ENCODE measurements at regions not wholly inside any gene's neighbourhood (a gene's known extent, or its start where the extent isn't known, plus 50 kb on each side); places are given as distances from the start of the nearest gene placed in this dataset.
"Not testable (repeated sequence)": the region's sequence is repeated elsewhere in the genome, so short reads cannot be mapped to it uniquely, and the experiment has no call there.

DNA sequence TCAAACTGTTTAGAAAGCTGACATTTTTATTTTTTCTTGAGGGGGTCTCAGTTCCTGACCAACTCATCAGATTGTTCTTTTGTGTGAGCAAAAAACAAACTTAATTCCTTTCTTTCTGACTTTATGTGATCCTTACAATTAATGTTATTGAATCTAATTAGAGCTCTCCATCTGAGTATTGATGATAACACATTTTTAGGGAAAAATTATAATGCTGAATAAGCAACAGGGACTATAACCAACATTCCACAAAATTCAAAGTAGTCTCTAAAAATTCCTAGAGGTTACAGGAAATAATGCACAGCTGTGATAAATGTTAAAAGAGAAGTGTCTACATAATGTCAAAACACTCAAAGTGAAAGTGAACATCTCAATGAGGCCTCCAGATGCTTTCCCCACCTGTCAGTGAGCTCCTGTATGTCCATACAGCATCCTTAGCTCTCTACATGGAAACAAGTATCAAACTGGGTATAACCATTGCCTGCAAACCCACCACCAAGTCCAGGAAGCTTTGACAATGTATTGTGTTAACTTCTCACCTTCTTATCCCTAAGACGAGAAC is 786.0 kb upstream of the SLC39A10 start:
- Histone ChIP-seq H3K27ac (no peak overlapping the region), H3K4me3 (ENCODE audit: low read depth, low read length) (no peak overlapping the region), H3K27me3 (ENCODE audit: insufficient read depth, low read depth, severe bottlenecking) (no peaks in the 10 kb centered on the region), H3K36me3 (no peaks in the 10 kb centered on the region), H3K9me3 (ENCODE audit: severe bottlenecking) (no peaks in the 10 kb centered on the region)
- no peak for DNase-seq
- TF ChIP-seq, protein P1, sequence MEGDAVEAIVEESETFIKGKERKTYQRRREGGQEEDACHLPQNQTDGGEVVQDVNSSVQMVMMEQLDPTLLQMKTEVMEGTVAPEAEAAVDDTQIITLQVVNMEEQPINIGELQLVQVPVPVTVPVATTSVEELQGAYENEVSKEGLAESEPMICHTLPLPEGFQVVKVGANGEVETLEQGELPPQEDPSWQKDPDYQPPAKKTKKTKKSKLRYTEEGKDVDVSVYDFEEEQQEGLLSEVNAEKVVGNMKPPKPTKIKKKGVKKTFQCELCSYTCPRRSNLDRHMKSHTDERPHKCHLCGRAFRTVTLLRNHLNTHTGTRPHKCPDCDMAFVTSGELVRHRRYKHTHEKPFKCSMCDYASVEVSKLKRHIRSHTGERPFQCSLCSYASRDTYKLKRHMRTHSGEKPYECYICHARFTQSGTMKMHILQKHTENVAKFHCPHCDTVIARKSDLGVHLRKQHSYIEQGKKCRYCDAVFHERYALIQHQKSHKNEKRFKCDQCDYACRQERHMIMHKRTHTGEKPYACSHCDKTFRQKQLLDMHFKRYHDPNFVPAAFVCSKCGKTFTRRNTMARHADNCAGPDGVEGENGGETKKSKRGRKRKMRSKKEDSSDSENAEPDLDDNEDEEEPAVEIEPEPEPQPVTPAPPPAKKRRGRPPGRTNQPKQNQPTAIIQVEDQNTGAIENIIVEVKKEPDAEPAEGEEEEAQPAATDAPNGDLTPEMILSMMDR (IDR thresholded peaks at IDR 0.05; ENCODE audit: low read depth, low read length), result no peak

DNA sequence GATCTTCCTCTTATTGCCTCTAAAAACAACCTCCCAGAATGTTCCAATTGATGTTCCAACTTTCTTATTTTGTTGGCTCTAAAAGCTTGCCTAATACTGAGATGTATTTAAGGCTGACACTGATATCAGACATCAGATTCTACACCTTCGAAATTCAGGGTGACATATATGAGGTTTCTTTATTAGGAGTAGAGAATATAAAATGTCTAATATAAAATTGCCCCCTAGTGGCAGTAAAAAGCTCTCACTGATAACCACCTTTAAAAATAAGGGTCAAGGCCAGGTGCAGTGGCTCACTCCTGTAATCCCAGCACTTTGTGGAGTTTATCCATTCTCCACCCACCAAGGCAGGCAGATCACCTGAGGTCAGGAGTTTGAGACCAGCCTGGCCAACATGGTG is 789.7 kb upstream of the SLC39A10 start:
- no peak for DNase-seq
- Histone ChIP-seq H3K36me3 (no peaks in the 10 kb centered on the region), H3K27ac (no peak overlapping the region), H3K27me3 (ENCODE audit: insufficient read depth, low read depth, severe bottlenecking) (no peaks in the 10 kb centered on the region), H3K9me3 (ENCODE audit: severe bottlenecking) (no peaks in the 10 kb centered on the region), H3K4me3 (ENCODE audit: low read depth, low read length) (no peak overlapping the region)
- TF ChIP-seq, protein P1 (IDR thresholded peaks at IDR 0.05; ENCODE audit: low read depth, low read length), result 0 out of 2 replicates have a peak, but pooled peaks have one; percentile 14

DNA sequence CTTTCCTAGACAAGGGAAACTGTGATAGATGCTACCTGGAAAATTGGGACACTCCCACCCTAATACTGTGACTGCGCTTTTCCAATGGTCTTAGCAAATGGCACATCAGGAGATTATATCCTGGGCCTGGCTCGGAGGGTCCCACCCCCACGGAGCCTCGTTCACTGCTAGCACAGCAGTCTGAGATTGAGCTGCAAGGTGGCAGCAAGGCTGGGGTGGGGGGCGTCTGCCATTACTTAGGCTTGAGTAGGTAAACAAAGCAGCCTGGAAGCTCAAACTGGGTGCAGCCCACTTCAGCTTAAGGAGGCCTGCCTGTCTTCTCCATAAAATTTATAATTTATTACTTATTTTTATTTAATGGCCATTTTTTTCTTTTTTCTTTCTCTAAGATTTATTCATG is 802.1 kb upstream of the SLC39A10 start:
- Histone ChIP-seq H3K9me3 (ENCODE audit: severe bottlenecking) (no peaks in the 10 kb centered on the region), H3K27me3 (ENCODE audit: insufficient read depth, low read depth, severe bottlenecking) (no peaks in the 10 kb centered on the region), H3K27ac (no peak overlapping the region), H3K36me3 (no peaks in the 10 kb centered on the region), H3K4me3 (ENCODE audit: low read depth, low read length) (no peak overlapping the region)
- TF ChIP-seq, protein P1 (IDR thresholded peaks at IDR 0.05; ENCODE audit: low read depth, low read length), result no peak
- no peak for DNase-seq

DNA sequence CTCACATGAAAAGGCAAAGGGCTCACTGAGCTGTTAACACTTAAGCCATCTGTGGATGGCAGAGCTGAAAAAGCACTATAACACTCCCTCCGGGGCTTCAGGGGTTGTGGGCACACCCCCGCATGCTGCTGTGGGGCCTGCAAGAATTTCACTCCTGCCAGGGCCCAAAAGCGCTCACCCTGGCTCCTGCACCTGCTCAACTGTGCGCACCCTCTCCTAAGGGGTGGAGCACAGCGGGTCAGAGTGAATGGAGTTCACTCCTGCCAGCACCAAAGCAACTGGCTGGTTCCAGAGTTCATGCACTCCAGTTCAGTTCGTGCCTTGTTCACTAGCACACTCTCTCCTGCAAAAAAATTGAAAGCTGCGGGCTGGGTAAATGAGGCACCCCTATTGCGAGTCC is 814.2 kb upstream of the SLC39A10 start:
- Histone ChIP-seq H3K4me3 (ENCODE audit: low read depth, low read length) (no peak overlapping the region), H3K27ac (no peak overlapping the region), H3K27me3 (ENCODE audit: insufficient read depth, low read depth, severe bottlenecking) (no peaks in the 10 kb centered on the region), H3K36me3 (no peaks in the 10 kb centered on the region), H3K9me3 (ENCODE audit: severe bottlenecking) (no peaks in the 10 kb centered on the region)
- TF ChIP-seq, protein P1 (IDR thresholded peaks at IDR 0.05; ENCODE audit: low read depth, low read length), result no peak
- no peak for DNase-seq

DNA sequence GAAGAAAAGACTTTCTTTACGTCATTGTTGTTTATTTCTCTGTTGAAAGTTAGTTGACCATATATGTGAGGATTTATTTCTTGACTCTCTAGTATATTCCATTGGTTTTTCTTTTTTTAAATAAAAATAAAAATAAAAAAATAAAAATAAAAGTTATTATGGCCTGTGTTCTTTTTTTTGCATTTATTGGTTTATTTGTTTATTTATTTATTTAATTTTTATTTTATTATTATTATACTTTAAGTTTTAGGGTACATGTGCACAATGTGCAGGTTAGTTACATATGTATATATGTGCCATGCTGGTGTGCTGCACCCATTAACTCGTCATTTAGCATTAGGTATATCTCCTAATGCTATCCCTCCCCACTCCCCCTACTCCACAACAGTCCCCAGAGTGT is 822.7 kb upstream of the SLC39A10 start:
- not testable (repeated sequence) for H3K36me3 ChIP-seq; DNase-seq; H3K27me3 ChIP-seq (ENCODE audit: insufficient read depth, low read depth, severe bottlenecking); H3K4me3 ChIP-seq (ENCODE audit: low read depth, low read length); H3K9me3 ChIP-seq (ENCODE audit: severe bottlenecking); H3K27ac ChIP-seq

DNA sequence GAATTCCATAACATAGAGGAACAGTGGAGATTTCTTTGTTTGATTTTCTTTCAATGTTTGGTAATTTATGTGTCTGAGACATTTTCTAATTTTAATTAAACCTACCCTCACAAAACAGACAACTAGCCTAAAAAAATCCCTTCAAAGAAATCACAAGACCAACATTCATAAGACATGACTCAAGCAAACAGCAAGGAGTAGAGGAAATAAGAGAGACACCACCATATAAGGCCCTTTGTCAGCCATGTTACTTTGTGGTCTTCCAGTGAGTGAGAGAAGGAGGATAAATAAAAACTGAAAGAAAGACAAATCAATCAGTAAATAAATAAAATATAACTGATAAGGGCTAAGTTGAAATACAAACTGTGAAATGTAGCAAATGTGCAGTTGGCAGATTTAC is 830.8 kb upstream of the SLC39A10 start:
- Histone ChIP-seq H3K27me3 (ENCODE audit: insufficient read depth, low read depth, severe bottlenecking) (no peaks in the 10 kb centered on the region), H3K4me3 (ENCODE audit: low read depth, low read length) (no peak overlapping the region), H3K36me3 (no peaks in the 10 kb centered on the region), H3K9me3 (ENCODE audit: severe bottlenecking) (no peaks in the 10 kb centered on the region), H3K27ac (no peak overlapping the region)
- TF ChIP-seq, protein P1 (IDR thresholded peaks at IDR 0.05; ENCODE audit: low read depth, low read length), result no peak
- DNase-seq, result no peak

Measured in WERI-Rb-1 (cell line).